ENCODE measurements at regions not wholly inside any gene's neighbourhood (a gene's known extent, or its start where the extent isn't known, plus 50 kb on each side); places are given as distances from the start of the nearest gene placed in this dataset.
"Not testable (repeated sequence)": the region's sequence is repeated elsewhere in the genome, so short reads cannot be mapped to it uniquely, and the experiment has no call there.

DNA sequence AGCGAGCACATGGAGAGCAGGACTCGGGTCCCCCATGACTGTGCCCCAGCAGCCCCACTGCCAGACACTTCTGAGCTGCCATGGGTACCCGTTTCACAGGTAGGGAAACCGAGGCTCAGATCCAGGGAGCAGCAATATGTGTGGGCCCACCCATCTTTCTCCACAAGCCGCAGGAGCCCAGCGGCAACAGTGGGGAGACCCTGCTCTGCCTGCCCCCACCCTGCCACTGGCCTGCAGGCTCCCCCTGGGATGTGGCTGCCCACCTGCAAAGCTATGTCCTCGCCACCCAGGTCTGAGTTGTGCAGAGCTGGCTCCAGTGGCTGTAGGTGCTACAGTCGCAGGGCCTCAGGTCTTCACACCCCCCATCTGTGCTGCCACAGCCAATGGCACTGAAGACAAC is 50.6 kb upstream of the C1QTNF9B start:
- DNase-seq (ENCODE audit: low read depth) = no peak

DNA sequence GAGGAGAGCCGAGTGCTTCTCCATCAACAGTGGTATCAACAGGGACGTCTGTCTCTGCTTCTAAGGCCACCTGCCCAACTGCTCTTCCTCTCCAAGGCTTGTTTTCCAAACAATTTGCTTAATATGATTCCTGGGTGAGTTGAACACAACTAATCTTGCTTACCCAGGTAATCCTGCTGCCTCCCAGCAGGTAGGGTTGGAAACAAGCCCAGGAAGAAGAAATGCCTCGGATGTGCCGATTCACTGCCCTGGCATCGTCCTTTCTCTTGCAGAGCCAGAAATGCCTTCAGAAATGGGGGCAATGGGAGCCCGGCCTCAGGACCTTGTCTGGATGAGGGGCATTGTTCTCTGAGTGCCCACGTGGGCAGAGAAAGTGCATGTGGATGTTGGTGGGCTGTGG is 51.9 kb upstream of the C1QTNF9B start:
- DNase-seq (ENCODE audit: low read depth) = no peak

DNA sequence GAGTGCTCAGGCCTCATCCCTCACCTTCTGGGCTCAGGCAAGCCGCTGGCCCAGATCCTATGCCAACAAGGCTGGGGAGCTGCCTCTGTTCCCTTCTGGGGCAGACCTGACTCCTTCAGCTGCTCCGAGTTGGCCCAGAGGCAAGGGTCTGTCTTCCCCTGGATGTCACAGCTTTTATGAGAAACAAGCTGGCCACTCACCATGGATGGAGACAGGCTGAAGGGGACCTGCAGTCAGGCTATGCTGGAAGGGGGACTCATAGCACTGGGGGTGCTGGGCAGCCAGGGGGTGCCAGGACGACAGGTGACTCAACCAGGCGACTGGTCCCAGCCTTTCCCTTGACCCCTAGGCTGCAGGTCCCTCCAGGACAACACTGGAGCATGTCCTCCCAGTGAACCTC is 52.4 kb upstream of the C1QTNF9B start:
- DNase-seq (ENCODE audit: low read depth) = no peak

DNA sequence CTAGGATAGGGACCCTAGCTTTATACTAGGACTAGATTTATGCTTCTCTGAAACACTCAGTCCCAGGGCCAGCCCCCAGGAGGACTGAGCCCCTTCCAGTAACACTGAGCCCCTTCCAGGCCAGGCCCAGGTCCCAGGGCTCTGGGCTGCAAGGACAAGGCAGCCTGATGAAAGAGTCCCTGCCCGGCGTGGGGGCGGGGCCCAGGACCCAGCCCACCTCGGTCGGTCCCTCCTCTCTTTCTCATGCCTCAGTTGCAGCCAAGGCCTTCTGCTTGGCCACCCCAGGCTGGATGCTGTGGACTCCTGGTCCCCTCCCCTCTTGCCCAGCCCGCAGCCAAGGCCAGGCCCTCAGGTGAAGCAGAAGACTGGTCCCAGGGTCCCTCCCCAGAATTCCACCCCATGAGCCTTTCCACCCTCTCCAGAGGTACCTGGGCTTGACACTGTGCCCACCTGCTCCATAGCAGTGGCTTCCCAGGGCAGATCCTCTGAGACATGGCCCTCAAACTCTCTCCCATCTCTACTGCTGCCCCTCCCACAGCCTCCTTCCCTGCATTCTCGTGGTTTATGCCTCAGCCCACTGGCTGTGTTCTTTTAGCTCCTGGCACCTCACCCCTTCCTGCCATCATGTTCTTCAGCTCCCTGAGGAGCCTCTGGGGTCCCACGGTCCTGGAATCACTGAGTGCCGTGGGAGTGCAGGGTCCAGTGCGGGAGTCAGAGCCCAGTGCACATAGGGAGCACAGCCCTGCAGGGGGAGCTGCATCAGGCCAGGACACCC is 53.6 kb upstream of the C1QTNF9B start:
- DNase-seq (ENCODE audit: low read depth) = no peak

DNA sequence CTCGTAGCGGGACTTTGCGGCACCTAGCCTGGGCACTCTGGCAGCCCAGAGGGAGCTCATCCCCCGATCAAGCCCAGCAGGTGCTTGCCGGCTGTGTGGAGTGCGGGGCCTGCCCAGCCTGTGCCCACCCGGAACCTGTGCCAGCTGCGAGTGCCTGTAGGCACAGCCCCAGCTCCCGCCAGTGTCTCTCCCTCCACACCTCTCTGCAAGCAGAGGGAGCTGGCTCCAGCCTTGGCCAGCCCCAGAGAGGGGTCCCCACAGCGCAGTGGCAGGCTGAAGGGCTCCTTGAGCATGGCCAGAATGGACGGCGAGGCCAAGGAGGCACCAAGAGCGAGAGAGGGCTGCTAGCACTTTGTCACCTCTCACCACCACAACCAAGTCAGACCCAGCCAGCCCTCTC is 55.5 kb upstream of the C1QTNF9B start:
- DNase-seq (ENCODE audit: low read depth) = no peak

DNA sequence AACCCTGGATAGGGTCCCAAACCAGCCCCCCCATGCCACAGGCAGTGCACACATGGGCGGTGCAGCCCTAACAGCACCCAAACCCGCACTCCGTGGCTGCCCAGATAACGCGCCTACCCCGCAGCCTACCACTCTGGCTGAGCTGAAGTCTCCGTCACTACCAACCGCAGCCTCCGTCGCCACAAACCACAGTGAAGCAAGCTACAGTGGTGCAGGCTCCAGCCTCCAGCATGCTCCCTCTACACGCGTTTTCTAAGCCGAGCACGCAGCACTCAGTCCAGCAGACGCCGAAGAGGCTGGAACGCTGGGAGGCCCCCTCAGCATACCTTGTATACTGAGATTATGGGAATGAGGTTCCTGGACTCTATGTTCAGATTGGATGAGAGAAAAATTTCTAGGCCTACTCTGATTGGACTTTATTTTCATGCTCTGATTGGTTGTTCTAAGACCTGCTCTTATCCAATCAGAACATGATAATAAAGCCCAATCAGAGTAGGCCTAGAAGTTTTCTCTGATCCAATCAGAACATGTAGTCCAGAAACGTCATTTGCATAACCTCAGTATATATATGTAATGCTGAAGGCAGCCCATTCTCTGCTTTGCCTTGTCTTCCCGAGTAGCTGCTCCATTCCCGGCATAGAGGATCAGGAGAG is 56.7 kb upstream of the C1QTNF9B start:
- no peak for DNase-seq (ENCODE audit: low read depth)

DNA sequence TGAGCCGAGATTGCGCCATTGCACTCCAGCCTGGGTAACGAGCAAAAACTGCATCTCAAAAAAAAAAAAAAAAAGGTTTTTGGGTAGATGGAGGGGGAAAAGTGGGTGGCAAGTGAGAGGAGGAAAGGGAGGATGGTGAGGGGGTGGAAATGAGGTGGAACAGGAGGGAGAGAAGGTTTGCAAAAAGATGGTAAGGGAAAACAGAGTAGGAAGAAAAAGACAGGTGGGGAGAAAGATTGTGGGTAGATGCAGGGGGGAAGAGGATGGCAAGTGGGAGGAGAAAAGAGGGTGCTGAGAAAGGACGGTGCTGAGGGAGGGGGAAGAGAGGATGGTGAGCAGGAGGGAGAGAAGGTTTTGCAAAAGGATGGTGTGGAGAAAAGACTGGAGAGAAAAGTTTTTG is 57.8 kb upstream of the C1QTNF9B start:
- no peak for DNase-seq (ENCODE audit: low read depth)

DNA sequence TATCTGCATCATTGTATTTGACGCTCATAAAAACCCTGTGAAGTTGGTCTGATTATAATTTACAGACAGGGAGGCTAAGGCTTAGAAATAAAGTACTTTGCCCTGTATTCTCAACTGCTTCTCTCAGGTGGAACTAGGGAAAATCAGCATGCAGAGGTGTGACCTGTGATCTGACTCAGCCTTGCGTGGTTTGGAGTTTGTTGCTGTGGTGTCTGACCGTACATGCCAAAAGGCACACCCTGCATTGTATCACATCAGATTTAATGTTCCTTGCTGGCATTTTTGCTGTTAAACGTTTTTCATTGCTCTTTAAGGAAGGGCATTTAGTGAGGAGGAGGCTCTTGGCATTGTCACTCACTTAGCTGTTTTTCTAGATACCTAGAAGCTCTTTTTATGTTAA is 58.8 kb upstream of the C1QTNF9B start:
- no peak for DNase-seq (ENCODE audit: low read depth)

DNA sequence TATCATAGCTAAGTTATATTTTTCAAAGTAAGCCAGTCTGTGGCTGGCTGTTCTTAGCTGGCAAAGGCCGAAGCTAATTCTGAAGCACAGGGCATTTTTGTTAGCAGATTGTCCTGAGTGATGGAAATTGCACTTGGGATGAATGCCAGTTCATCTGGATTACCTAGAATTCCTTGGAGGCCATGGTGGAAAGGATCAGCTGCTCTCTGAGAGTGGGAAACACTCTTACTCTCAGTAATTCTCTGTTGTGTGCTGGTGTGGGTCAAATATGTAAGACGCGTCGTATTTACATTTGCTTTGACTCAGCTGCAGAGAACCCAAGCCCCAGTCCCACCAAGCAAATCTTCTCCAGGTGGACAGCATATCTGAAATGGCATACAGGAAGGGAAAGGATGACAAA is 60.7 kb upstream of the C1QTNF9B start:
- DNase-seq (ENCODE audit: low read depth) = no peak

DNA sequence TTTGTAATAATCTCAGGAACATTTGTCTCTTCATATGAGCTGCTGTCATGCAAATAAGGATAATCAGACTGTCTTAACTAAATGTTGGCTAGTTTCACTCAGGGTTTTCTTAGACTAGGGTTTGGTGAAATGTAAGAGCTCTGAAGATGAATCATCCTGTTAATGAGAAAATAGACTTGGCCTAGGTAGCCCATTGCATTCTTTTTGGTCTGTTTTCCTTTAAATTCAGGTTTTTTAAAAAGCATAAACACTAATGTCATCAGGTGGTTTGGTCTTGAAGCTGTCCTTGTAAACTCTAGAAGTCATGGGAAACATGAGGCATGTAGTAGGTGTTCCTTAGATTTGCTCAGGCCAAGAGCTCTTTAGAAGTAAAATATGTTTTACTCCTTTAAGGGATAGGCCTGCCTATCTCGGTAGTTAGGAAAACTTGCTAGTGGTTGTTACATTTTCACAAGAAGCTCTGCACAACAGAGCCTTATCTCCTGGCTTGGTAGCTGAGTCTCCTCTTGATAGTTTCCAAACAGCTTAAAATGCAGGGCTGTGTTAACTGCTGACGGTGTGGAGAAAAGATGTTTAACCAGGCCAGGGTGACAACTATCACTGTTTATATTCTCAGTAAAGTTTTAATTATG is 62.0 kb upstream of the C1QTNF9B start:
- DNase-seq (ENCODE audit: low read depth) = no peak

DNA sequence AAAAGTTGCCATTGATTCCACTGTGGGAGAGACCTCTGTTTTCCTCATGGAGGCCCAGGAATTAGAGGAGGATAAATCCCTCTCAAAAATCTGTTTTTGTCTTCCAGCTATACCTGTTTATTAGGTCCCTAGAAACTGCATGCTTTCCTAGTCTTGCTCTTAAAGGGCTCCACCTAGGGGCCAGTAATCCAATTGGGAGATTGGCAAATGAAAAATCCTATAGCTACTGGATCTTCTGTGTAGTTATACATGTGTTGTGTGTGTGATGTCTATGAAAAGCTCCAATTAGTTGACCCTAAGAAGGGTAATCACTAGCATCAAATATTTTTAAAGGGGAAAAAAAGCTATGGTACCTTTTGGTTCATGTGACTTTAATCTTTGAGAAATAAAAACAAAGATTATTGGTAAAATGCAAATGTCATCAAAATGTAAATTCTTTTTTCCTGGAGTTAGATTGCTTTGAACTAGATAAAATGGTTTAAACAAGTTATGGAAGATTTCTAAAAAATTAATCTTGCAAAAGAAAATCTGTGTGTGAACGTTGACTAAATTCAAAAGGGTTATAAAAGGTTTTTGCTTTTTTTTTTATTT is 63.4 kb upstream of the C1QTNF9B start:
- DNase-seq (ENCODE audit: low read depth) = no peak

DNA sequence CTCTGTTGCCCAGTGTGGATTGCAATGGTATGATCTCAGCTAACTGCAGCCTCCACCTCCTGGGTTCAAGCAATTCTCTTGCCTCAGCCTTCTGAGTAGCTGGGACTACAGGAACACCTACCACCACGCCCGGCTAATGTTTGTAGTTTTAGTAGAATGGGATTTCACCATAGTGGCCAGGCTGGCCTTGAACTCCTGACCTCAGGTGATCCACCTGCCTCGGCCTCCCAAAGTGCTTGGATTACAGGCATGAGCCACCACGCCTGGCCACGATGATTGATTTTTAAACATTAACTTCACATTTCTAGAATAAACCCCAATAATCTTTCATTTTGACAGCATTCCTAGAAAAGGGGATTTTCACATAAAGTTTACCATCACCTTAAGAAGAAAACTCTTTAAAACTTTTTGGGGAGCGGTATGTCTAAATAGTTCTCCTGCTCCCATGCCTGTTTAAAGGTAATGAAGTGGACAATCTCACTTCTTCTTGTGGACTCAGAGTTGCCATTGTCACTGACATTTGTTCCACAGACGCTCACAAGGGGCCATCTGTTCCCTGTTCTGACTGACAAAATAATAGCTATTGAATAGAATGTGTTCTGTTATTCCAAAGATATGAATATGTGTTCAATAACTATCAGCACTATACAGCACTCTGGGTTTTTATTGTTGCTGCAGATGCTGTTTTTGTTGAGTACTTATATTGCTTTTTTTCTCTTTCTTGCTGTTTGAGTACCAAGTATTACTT is 66.1 kb upstream of the C1QTNF9B start:
- no peak for DNase-seq (ENCODE audit: low read depth)

DNA sequence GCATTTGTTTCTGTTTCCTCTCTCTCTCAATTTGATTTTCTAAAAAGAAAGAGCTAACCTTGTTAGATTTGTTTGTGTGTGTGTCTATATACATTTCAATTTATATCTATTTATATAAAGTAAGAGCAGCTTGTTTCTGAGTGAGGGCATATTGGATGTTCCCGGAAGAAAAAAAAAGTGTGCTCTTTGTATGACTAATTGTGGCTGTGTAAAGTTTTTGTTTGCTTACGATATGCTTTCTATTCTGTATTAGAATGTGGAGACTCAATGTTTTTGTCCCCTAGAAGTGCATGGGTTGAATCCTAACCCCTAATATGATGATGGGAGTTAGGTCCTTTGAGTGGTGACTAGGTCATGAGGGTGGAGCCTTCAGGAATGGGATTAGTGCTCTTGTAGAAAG is 66.6 kb upstream of the C1QTNF9B start:
- no peak for DNase-seq (ENCODE audit: low read depth)

DNA sequence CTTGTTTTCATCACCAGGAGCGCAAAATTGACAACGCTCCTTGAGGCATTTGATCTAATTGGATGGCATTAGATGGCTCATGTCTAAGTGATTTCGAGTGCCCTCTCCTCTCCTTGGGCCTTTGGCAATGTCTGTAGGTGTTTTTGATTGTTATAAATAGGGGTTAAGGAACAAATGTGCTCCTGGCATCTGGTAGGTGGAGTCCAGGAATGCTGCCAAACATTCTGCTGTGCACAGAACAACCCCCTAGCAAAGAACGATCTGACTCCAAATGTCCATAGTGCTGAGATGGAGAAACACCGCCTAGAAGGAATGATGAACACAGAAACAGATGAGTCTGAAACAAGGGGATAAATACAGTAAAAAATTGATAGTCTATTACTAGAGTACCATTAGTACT is 68.0 kb upstream of the C1QTNF9B start:
- no peak for DNase-seq (ENCODE audit: low read depth)

DNA sequence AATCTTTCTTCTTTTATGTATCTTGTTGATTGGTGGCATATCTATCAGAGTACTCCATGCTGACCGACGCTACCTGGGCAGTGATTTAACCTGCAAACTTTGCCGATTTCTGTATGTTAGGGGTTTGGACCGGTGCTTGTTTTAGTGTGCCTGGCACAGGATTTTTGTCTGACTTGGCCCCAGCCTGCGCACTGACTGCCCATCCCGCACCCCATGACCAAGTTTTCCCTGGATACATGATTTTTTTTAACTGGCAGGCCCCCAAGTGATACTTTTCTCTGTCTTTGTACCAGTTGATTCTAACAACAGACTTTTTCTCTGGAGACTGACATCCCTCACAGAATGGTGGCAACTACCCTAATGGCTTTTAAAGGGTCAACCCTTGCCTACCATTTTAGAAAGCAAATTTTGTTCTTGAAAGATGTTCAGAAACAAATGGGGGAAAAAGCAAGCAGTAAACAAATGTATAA is 69.0 kb upstream of the C1QTNF9B start:
- DNase-seq (ENCODE audit: low read depth) = no peak

DNA sequence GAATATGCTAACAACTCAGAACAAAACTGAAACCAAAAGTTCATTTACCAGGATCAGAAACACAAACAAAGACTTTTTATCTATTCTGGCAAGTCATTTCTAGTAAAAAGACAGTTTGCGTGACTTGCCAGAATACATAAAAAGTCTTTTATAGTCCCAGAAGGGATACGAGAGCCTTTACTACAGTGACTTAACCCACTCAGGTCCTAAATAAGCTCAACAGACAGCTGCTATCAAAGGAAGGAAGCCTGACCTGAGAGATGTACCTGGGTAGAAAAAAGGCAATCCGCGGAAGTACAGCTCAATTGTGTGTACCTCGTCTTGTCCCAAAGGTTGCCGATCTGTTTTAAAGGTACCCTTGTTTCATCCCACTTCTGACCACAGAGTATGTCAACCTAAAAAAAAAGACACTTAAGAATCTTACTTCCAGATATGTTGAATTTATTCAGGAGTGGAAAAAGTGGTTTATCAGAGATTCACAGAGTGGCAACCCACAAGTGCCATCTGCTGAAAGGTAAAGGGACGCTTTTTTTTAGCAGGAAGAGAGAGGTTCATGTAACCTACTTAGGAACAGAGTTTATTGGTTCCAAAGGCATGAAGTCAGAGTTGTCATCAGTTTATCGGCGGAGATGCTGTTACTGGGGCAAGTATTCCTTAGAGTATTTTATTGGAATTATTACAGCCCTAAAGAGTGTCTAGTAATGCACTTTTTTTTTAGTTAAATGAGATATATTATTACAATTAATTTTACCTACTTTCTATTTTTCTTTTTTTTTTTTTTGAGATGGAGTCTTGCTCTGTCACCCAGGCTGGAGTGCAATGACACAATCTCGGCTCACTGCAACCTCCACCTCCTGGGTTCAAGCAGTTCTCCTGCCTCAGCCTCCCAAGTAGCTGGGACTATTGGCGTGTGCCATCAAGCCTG is 69.7 kb upstream of the C1QTNF9B start:
- DNase-seq (ENCODE audit: low read depth) = no peak

DNA sequence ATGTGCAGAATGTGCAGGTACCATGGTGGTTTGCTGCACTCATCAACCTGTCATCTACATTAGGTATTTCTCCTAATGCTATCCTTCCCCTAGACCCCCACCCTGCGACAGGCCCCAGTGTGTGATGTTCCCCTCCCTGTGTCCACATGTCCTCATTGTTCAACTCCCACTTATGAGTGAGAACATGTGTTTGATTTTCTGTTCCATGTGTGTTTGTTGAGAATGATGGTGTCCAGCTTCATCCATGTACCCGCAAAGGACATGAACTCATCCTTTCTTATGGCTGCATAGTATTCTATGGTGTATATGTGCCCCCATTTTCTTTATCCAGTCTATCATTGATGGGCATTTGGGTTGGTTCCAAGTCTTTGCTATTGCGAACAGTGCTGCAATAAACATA is 70.5 kb upstream of the C1QTNF9B start:
- not testable (repeated sequence) for DNase-seq (ENCODE audit: low read depth)

DNA sequence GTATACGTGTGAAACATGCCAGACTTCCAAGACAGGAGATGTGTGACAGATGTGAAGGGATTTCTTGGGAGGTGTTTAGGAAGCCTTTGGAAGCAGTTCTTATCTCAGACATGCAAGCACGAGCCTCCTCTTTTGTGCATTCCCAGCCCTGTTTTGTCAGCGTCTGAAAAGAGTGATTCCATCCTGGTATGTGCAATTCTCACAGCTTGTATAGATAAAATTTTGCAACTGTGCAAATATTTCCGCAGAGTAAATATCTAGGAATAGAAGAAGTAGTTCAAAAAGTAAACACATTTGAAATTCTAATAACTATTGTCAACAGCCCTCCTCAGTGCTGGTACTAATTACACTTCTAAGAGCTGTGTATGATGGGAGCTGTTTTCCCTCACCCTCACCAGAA is 72.3 kb upstream of the C1QTNF9B start:
- no peak for DNase-seq (ENCODE audit: low read depth)

DNA sequence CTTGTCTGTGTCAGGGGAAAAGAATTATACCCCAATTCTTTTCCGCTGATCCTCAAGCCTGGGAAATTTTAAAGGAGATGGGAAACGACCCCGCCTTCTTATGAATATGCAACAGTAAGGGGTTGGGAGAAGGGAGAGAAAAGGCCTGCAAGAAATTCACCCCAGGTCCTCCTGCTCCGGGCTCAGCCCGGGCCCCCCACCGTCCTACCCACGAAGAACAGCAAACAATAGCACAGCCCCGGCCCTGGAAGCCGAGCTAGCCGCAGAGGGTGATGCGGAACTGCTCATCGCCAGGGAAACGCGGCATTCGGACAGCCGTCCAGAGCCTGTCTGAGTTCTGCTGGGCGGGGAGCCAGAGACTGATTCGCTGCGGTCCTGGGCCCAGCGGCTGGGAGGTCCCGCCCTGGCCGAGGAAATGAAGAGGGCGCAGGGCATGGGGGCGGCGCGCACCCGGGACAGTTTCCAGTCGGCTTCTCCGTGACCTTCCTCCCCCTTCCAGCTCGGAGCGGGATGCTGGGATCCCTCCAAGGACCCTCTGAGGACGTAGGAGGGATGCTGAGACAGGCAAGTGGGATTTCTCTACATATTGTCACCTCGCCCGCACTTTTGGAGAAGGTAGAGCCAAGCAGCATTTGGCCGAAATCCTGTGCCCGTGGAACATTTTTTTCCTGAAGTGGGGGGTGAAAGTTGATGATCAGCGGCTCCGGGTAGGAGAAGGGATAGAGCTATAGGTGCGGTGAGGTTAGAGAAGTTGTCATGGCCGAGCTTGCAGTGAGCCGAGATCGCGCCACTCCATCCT is 82.3 kb upstream of the C1QTNF9B start:
- no peak for DNase-seq (ENCODE audit: low read depth)

DNA sequence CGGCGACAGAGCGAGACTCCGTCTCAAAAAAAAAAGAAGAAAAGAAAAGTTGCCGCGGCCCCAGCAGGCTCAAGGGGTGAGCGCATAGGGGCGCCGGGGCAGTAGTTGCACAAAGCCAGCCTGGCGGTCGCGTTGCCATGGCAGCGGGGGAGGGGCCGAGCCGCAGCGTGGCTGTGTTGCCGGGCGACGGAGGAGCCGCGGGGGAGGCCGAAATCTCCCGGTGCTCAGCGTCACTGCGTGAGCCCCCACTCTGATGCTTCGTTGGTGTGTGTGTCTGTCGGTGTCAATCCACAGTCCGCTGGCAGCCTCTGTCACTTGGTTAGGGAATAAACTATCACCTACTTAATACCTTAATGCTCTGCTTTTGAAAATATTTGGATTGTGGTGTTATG is 82.9 kb upstream of the C1QTNF9B start:
- peak; percentile 69 for DNase-seq (ENCODE audit: low read depth)

Data from T-helper 22 cell (primary cell).